Right lobe of liver (tissue), 4 donors: ENCODE measurements at regions not wholly inside any gene's neighbourhood (a gene's known extent, or its start where the extent isn't known, plus 50 kb on each side); places are given as distances from the start of the nearest gene placed in this dataset.

Source experiments
- POLR2A ChIP-seq: fragments of 450-650 bp; IDR thresholded peaks from one replicate; pipeline ENCODE4 v1.6.1; 2017; ENCODE audit warnings: antibody characterized with exemption, mild to moderate bottlenecking
- TF ChIP-seq, protein P1 (sequence below), 4 donors: fragments of 200-600 bp in 3 of 4; fragments of 450-650 bp in 1 of 4; IDR thresholded peaks; one replicate each; pipeline versions ENCODE4 v1.5.1 to v1.8.0; 2016 to 2022; ENCODE audit warnings: antibody characterized with exemption in 4 of 4, mild to moderate bottlenecking in 2 of 4
- donor health status: DM: no; HTN: no; CAD: no.
- donor health status: DM: no; HTN: no; CAD: no.
- donor health status: DM: no; HTN: yes; CAD: no.

DNA sequence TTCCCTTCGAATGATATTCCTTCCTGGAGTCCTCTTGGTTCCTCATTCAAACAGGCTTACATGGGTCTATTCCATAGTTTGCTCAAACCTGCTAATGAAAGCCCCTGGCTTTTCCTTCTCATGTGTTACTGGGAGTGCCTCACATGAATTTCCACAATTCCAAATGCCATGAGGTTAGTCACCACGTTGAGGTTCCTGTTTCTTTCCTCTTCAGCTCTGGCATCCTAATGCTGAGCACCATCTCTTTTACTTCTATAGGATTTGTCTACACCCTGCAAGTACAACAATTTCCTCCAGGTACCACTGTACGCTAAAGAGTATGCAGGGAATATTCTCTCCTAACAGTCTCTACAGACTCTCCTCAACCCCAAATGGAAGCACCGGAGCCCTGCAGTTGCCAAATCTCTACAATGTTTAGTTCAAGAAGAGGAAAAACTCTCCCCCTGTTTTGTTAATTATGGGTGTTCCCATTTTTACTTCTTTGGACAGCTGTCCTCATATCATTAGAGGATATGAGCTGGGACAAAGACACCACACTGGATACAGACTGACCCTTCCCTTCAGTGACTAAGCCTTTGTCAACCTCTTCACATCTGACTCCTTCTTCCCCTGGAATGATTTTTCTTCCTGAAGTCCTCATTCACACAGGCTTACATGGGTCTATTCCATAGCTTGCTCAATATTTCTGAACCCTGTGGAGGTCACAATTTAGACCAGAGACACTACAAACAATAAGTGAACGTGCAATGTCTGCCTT lies 145.8 kb upstream of the BET1 start:
- no peak for TF ChIP-seq POLR2A
- TF ChIP-seq, protein P1, sequence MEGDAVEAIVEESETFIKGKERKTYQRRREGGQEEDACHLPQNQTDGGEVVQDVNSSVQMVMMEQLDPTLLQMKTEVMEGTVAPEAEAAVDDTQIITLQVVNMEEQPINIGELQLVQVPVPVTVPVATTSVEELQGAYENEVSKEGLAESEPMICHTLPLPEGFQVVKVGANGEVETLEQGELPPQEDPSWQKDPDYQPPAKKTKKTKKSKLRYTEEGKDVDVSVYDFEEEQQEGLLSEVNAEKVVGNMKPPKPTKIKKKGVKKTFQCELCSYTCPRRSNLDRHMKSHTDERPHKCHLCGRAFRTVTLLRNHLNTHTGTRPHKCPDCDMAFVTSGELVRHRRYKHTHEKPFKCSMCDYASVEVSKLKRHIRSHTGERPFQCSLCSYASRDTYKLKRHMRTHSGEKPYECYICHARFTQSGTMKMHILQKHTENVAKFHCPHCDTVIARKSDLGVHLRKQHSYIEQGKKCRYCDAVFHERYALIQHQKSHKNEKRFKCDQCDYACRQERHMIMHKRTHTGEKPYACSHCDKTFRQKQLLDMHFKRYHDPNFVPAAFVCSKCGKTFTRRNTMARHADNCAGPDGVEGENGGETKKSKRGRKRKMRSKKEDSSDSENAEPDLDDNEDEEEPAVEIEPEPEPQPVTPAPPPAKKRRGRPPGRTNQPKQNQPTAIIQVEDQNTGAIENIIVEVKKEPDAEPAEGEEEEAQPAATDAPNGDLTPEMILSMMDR (IDR thresholded peaks at IDR 0.05): no peak
